ENCODE measurements at regions not wholly inside any gene's neighbourhood (a gene's known extent, or its start where the extent isn't known, plus 50 kb on each side); places are given as distances from the start of the nearest gene placed in this dataset.
"Not testable (repeated sequence)": the region's sequence is repeated elsewhere in the genome, so short reads cannot be mapped to it uniquely, and the experiment has no call there.

GRCh38 chr4:132344924-132345828 lies 803.9 kb upstream of the PCDH10 start:
- H3K27ac Mint-ChIP-seq: no peak overlapping the region
- no peaks in the 10 kb centered on the region for H3K9me3 Mint-ChIP-seq
- H3K4me1 Mint-ChIP-seq: no peaks in the 10 kb centered on the region
- H3K27me3 Mint-ChIP-seq: no peaks in the 10 kb centered on the region
- no peak overlapping the region for H3K4me3 Mint-ChIP-seq
- no peaks in the 10 kb centered on the region for H3K36me3 Mint-ChIP-seq

DNA sequence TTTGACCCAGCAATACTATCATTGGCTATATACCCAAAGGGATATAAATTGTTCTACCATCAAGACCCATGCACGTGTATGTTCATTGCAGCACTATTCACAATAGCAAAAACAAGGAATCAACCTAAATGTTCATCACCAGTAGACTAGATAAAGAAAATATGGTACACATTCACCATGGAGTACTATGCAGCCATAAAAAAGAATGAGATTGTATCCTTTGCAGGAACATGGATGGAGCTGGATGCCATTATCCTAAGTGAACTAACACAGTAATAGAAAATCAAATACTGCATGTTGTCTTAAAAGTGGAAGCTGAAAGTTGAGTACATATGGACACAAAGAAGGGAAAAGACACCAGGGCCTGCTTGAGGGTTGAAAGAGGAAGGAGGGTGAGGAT lies 803.1 kb upstream of the PCDH10 start:
- Mint-ChIP-seq H3K4me3 (no peak overlapping the region), H3K9me3 (no peaks in the 10 kb centered on the region), H3K4me1 (no peaks in the 10 kb centered on the region), H3K27me3 (no peaks in the 10 kb centered on the region), H3K36me3 (no peaks in the 10 kb centered on the region), H3K27ac (no peak overlapping the region)

- not testable (repeated sequence) for H3K4me1 Mint-ChIP-seq, H3K27me3 Mint-ChIP-seq, H3K27ac Mint-ChIP-seq, H3K4me3 Mint-ChIP-seq, H3K36me3 Mint-ChIP-seq
- peaks cover 11% of the 10 kb centered on the region for H3K9me3 Mint-ChIP-seq
Observed at GRCh38 chr4:132351606-132352005, 797.5 kb upstream of the PCDH10 start.

DNA sequence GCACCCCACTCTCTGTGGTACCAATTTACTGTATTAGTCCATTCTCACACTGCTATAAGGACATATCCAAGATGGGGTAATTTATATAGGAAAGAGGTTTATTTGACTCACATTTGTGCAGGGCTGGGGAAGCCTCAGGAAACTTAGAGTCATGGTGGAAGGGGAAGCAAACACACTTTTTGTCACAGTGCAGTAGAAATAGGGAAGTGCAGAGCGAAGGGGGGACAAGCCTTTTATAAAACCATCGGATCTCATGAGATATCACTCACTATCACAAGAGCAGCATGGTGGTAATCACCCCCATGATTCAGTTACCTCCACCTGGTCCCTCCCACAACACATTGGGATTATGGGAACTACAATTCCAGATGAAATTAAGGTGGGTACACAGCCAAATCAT lies 766.9 kb upstream of the PCDH10 start:
- no peaks in the 10 kb centered on the region for H3K36me3 Mint-ChIP-seq
- H3K4me3 Mint-ChIP-seq: no peak overlapping the region
- no peaks in the 10 kb centered on the region for H3K4me1 Mint-ChIP-seq
- peaks cover 6% of the 10 kb centered on the region for H3K9me3 Mint-ChIP-seq
- H3K27me3 Mint-ChIP-seq: no peaks in the 10 kb centered on the region
- no peak overlapping the region for H3K27ac Mint-ChIP-seq

GRCh38 chr4:132383571-132384199 lies 765.4 kb upstream of the PCDH10 start:
- Mint-ChIP-seq H3K4me3 (no peak overlapping the region), H3K9me3 (peaks cover 6% of the 10 kb centered on the region), H3K4me1 (no peaks in the 10 kb centered on the region), H3K36me3 (no peaks in the 10 kb centered on the region), H3K27me3 (no peaks in the 10 kb centered on the region), H3K27ac (no peak overlapping the region)

DNA sequence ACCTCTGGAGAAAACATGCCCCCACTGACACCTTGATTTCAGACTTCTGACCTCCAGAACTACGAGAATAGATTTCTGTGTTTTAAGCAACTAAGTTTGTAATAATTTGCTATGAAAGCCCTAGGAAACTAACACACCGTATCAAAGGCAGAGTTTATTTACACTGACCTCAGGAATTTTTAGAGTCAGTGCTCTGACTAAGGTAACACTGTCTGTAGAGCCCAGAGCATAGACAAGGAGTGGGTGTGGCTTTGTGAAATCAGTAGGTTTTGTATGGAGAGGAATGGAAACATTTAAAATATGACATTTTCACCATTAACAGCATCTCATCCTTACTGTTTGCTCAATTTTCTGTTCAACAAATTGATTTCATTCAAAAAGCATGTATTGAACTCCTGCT lies 764.4 kb upstream of the PCDH10 start:
- peaks cover 13% of the 10 kb centered on the region for H3K9me3 Mint-ChIP-seq
- no peak overlapping the region for H3K27ac Mint-ChIP-seq
- no peak overlapping the region for H3K4me3 Mint-ChIP-seq
- no peaks in the 10 kb centered on the region for H3K27me3 Mint-ChIP-seq
- H3K36me3 Mint-ChIP-seq: no peaks in the 10 kb centered on the region
- no peaks in the 10 kb centered on the region for H3K4me1 Mint-ChIP-seq

DNA sequence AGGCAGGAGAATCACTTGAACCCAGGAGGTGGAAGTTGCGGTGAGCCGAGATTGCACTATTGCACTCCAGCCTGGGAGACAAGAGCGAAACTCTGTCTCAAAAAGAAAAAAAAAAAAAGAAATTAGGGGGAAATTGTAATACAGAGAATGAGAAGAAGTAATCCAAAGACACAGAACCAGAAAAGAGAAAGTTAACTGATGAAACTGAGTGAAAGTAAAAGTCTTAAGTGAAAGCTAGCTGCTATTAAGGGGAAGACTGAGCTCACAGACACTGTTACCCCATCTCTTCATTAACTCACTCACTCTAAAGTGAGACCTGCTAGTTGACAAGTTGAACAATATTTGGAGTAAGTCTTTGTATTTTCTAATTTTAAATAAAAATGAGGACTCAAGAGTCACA lies 763.0 kb upstream of the PCDH10 start:
- Mint-ChIP-seq H3K27me3 (no peaks in the 10 kb centered on the region), H3K9me3 (peaks cover 13% of the 10 kb centered on the region), H3K4me1 (no peaks in the 10 kb centered on the region), H3K36me3 (no peaks in the 10 kb centered on the region), H3K27ac (no peak overlapping the region), H3K4me3 (no peak overlapping the region)

DNA sequence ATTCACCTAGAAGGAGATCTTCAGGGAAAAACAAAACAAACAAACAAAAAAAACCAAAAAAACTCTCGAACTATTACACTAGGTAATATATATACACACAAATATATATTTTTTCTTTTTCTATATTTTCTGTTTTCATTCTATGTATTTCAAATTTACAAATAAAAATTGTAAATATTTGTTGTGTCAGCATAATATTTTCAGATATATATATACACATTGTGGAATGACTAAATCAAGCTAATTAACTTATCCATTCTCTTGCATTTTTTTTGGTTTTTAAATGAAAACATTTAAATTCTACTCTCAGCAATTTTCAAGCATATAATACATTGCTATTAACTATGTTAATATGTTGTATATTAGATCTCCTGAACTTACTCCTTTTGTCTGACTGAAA lies 762.0 kb upstream of the PCDH10 start:
- H3K4me3 Mint-ChIP-seq: no peak overlapping the region
- H3K27me3 Mint-ChIP-seq: no peaks in the 10 kb centered on the region
- H3K36me3 Mint-ChIP-seq: no peaks in the 10 kb centered on the region
- peaks cover 8% of the 10 kb centered on the region for H3K9me3 Mint-ChIP-seq
- H3K27ac Mint-ChIP-seq: no peak overlapping the region
- no peaks in the 10 kb centered on the region for H3K4me1 Mint-ChIP-seq

GRCh38 chr4:132395561-132395960 lies 753.5 kb upstream of the PCDH10 start:
- H3K4me3 Mint-ChIP-seq: no peak overlapping the region

GRCh38 chr4:132396636-132397035 lies 752.5 kb upstream of the PCDH10 start:
- no peaks in the 10 kb centered on the region for H3K36me3 Mint-ChIP-seq
- no peak overlapping the region for H3K27ac Mint-ChIP-seq
- H3K4me3 Mint-ChIP-seq: no peak overlapping the region
- H3K27me3 Mint-ChIP-seq: no peaks in the 10 kb centered on the region
- no peaks in the 10 kb centered on the region for H3K9me3 Mint-ChIP-seq
- no peaks in the 10 kb centered on the region for H3K4me1 Mint-ChIP-seq

More at GRCh38 chr4:132395561-132395960, 753.5 kb upstream of the PCDH10 start:
- Mint-ChIP-seq H3K27ac (no peak overlapping the region), H3K4me1 (no peaks in the 10 kb centered on the region), H3K36me3 (no peaks in the 10 kb centered on the region), H3K27me3 (no peaks in the 10 kb centered on the region), H3K9me3 (no peaks in the 10 kb centered on the region)

- H3K4me1 Mint-ChIP-seq: no peaks in the 10 kb centered on the region
- no peaks in the 10 kb centered on the region for H3K36me3 Mint-ChIP-seq
- H3K4me3 Mint-ChIP-seq: no peak overlapping the region
- H3K27me3 Mint-ChIP-seq: no peaks in the 10 kb centered on the region
- peaks cover 24% of the 10 kb centered on the region for H3K9me3 Mint-ChIP-seq
- no peak overlapping the region for H3K27ac Mint-ChIP-seq
Observed at GRCh38 chr4:132417220-132417619, 731.9 kb upstream of the PCDH10 start.

DNA sequence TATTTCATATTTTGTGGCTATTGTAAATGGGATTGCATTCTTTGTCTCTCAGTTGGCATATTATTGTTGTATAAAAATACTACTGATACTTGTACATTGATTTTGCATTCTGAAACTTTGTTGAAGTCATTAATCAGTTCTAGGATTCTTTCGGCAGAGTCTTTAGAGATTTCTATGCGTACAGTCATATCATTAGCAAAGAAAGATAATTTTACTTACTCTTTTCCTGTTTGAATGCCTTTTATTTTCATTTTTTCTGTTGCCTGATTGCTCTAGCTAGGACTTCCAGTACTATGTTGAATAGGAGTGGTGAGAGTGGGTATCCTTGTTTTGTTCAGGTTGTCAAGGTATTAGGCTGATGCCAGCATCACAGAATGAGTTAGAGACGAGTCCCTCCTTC lies 722.0 kb upstream of the PCDH10 start:
- Mint-ChIP-seq H3K4me1 (no peaks in the 10 kb centered on the region), H3K36me3 (no peaks in the 10 kb centered on the region), H3K27ac (no peak overlapping the region), H3K27me3 (no peaks in the 10 kb centered on the region), H3K9me3 (peaks cover 5% of the 10 kb centered on the region), H3K4me3 (no peak overlapping the region)

- Mint-ChIP-seq H3K4me3 (no peak overlapping the region), H3K9me3 (peaks cover 4% of the 10 kb centered on the region), H3K27ac (no peak overlapping the region), H3K4me1 (no peaks in the 10 kb centered on the region), H3K36me3 (no peaks in the 10 kb centered on the region), H3K27me3 (no peaks in the 10 kb centered on the region)
Observed at GRCh38 chr4:132437117-132437516, 712.0 kb upstream of the PCDH10 start.

GRCh38 chr4:132445386-132445785 lies 703.7 kb upstream of the PCDH10 start:
- Mint-ChIP-seq H3K9me3 (peaks cover 9% of the 10 kb centered on the region), H3K36me3 (no peaks in the 10 kb centered on the region), H3K27ac (no peak overlapping the region), H3K4me1 (no peaks in the 10 kb centered on the region), H3K27me3 (no peaks in the 10 kb centered on the region), H3K4me3 (no peak overlapping the region)

- not testable (repeated sequence) for H3K36me3 Mint-ChIP-seq, H3K9me3 Mint-ChIP-seq, H3K27ac Mint-ChIP-seq, H3K4me1 Mint-ChIP-seq, H3K27me3 Mint-ChIP-seq, H3K4me3 Mint-ChIP-seq
Observed at GRCh38 chr4:132457987-132458386, 691.1 kb upstream of the PCDH10 start.

DNA sequence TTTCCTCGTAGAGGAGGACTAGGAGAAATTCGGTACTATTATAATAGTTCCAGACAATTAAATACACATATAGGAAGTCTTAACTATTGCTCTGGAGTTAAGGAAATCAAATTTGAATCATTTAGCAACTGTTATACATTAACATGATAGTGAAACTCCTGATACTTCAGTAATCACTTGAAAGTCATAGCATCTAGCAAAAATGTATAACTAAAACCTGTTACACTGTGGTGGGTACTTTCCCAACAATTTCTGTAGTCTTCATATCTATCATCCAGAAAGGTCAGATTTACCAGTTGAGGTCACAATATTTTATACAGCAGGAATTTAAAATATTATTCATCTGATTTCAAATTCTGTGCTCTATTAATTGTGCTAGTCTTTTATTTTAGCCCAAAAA lies 669.6 kb upstream of the PCDH10 start:
- Mint-ChIP-seq H3K9me3 (no peaks in the 10 kb centered on the region), H3K4me1 (no peaks in the 10 kb centered on the region), H3K4me3 (no peak overlapping the region), H3K27ac (no peak overlapping the region), H3K36me3 (no peaks in the 10 kb centered on the region), H3K27me3 (no peaks in the 10 kb centered on the region)

Measured in activated naive CD4-positive, alpha-beta T cell treated with anti-CD3 and anti-CD28 coated beads, Interleukin-2, amount 50 U/mL, for 24 hours (primary cell).